ENCODE measurements at regions not wholly inside any gene's neighbourhood (a gene's known extent, or its start where the extent isn't known, plus 50 kb on each side); places are given as distances from the start of the nearest gene placed in this dataset.
"Not testable (repeated sequence)": the region's sequence is repeated elsewhere in the genome, so short reads cannot be mapped to it uniquely, and the experiment has no call there.

GRCh38 chr16:88193706-88194396 is 188.9 kb upstream of the ZNF469 start:
- H4K8ac ChIP-seq (ENCODE audit: low read length); H4K91ac ChIP-seq (ENCODE audit: low read length); H2BK120ac ChIP-seq (ENCODE audit: low read depth, low read length); H3K9me3 ChIP-seq (ENCODE audit: control insufficient read depth, low read length); H3K4me2 ChIP-seq (ENCODE audit: low read length, poor library complexity, severe bottlenecking); H3K18ac ChIP-seq (ENCODE audit: low read depth in 1 of 2, low read length in 2 of 2); H2AK5ac ChIP-seq (ENCODE audit: low read length, severe bottlenecking); H3K36me3 ChIP-seq (ENCODE audit: control insufficient read depth in 1 of 2, insufficient read depth in 2 of 2, low read depth in 1 of 2, low read length in 2 of 2); H3K23ac ChIP-seq (ENCODE audit: low read length in 2 of 2); H3K27me3 ChIP-seq (ENCODE audit: control insufficient read depth in 1 of 2, insufficient read depth in 1 of 2, low read length in 2 of 2); H3K4me1 ChIP-seq (ENCODE audit: control insufficient read depth, insufficient read depth, low read depth, low read length); H2BK5ac ChIP-seq (ENCODE audit: low read depth, low read length, poor library complexity, severe bottlenecking); H3K79me1 ChIP-seq (replicated peaks; ENCODE audit: low read length, poor library complexity, severe bottlenecking); H2BK15ac ChIP-seq (ENCODE audit: low read depth, poor library complexity, severe bottlenecking); H3K27ac ChIP-seq (ENCODE audit: low read length, poor library complexity, severe bottlenecking); H2AFZ ChIP-seq (ENCODE audit: low read depth, low read length); H3K14ac ChIP-seq (ENCODE audit: low read length in 2 of 2); H3K4ac ChIP-seq (ENCODE audit: low read depth in 1 of 2, low read length in 2 of 2): not testable (repeated sequence)
- Histone ChIP-seq H3K9ac (ENCODE audit: low read length) (peak overlapping the region; percentile 69), H2BK12ac (ENCODE audit: low read length in 2 of 2) (peak overlapping the region in 1 of 2 experiments; percentile 29), H3K4me3 (ENCODE audit: insufficient read depth in 1 of 2, low read depth in 1 of 2, low read length in 2 of 2) (peak overlapping the region in 1 of 2 experiments; percentile 57)
- DNase-seq: peak; percentile 72
- 21% methylated on average over 5 of the region's 15 CpGs for WGBS

- Histone ChIP-seq H3K23ac (ENCODE audit: low read length in 2 of 2) (no peak overlapping the region), H3K4me3 (ENCODE audit: insufficient read depth in 1 of 2, low read depth in 1 of 2, low read length in 2 of 2) (peak overlapping the region in 1 of 2 experiments; percentile 57), H2BK120ac (ENCODE audit: low read depth, low read length) (no peak overlapping the region), H3K4ac (ENCODE audit: low read depth in 1 of 2, low read length in 2 of 2) (peak overlapping the region in 1 of 2 experiments; percentile 10), H2AFZ (ENCODE audit: low read depth, low read length) (no peak overlapping the region), H3K4me2 (ENCODE audit: low read length, poor library complexity, severe bottlenecking) (no peak overlapping the region), H3K79me1 (replicated peaks; ENCODE audit: low read length, poor library complexity, severe bottlenecking) (no peaks in the 10 kb centered on the region), H2BK12ac (ENCODE audit: low read length in 2 of 2) (peak overlapping the region in 1 of 2 experiments; percentile 29), H3K27ac (ENCODE audit: low read length, poor library complexity, severe bottlenecking) (no peak overlapping the region), H3K18ac (ENCODE audit: low read depth in 1 of 2, low read length in 2 of 2) (peak overlapping the region in 1 of 2 experiments; percentile 67), H3K27me3 (ENCODE audit: control insufficient read depth in 1 of 2, insufficient read depth in 1 of 2, low read length in 2 of 2) (no peaks in the 10 kb centered on the region), H2BK5ac (ENCODE audit: low read depth, low read length, poor library complexity, severe bottlenecking) (no peak overlapping the region), H3K9me3 (ENCODE audit: control insufficient read depth, low read length) (no peaks in the 10 kb centered on the region), H2AK5ac (ENCODE audit: low read length, severe bottlenecking) (no peak overlapping the region), H3K14ac (ENCODE audit: low read length in 2 of 2) (no peak overlapping the region), H2BK15ac (ENCODE audit: low read depth, poor library complexity, severe bottlenecking) (no peak overlapping the region), H3K9ac (ENCODE audit: low read length) (peak overlapping the region; percentile 69), H3K4me1 (ENCODE audit: control insufficient read depth, insufficient read depth, low read depth, low read length) (no peaks in the 10 kb centered on the region), H3K36me3 (ENCODE audit: control insufficient read depth in 1 of 2, insufficient read depth in 2 of 2, low read depth in 1 of 2, low read length in 2 of 2) (no peaks in the 10 kb centered on the region), H4K91ac (ENCODE audit: low read length) (no peak overlapping the region), H4K8ac (ENCODE audit: low read length) (no peak overlapping the region)
- no peak for DNase-seq
- 90% methylated on average over 47 of the region's 47 CpGs for WGBS
These were observed 188.1 kb upstream of the ZNF469 start for GRCh38 chr16:88194397-88195268.

- H2AK5ac ChIP-seq (ENCODE audit: low read length, severe bottlenecking): no peak overlapping the region
- no peak overlapping the region for H4K8ac ChIP-seq (ENCODE audit: low read length)
- peak overlapping the region in 1 of 2 experiments; percentile 12 for H2BK12ac ChIP-seq (ENCODE audit: low read length in 2 of 2)
- no peak overlapping the region for H2BK120ac ChIP-seq (ENCODE audit: low read depth, low read length)
- no peaks in the 10 kb centered on the region for H3K9me3 ChIP-seq (ENCODE audit: control insufficient read depth, low read length)
- H4K91ac ChIP-seq (ENCODE audit: low read length): peak overlapping the region; percentile 31
- no peak overlapping the region for H3K4me2 ChIP-seq (ENCODE audit: low read length, poor library complexity, severe bottlenecking)
- no peaks in the 10 kb centered on the region for H3K79me1 ChIP-seq (replicated peaks; ENCODE audit: low read length, poor library complexity, severe bottlenecking)
- WGBS: 89% methylated on average over 10 of the region's 10 CpGs
- no peak for DNase-seq
- no peaks in the 10 kb centered on the region for H3K4me1 ChIP-seq (ENCODE audit: control insufficient read depth, insufficient read depth, low read depth, low read length)
- no peaks in the 10 kb centered on the region for H3K36me3 ChIP-seq (ENCODE audit: control insufficient read depth in 1 of 2, insufficient read depth in 2 of 2, low read depth in 1 of 2, low read length in 2 of 2)
- H3K27me3 ChIP-seq (ENCODE audit: control insufficient read depth in 1 of 2, insufficient read depth in 1 of 2, low read length in 2 of 2): no peaks in the 10 kb centered on the region
- no peak overlapping the region for H2BK5ac ChIP-seq (ENCODE audit: low read depth, low read length, poor library complexity, severe bottlenecking)
- H3K9ac ChIP-seq (ENCODE audit: low read length): peak overlapping the region; percentile 69
- H3K18ac ChIP-seq (ENCODE audit: low read depth in 1 of 2, low read length in 2 of 2): no peak overlapping the region
- H2BK15ac ChIP-seq (ENCODE audit: low read depth, poor library complexity, severe bottlenecking): no peak overlapping the region
- H3K4me3 ChIP-seq (ENCODE audit: insufficient read depth in 1 of 2, low read depth in 1 of 2, low read length in 2 of 2): peak overlapping the region in 1 of 2 experiments; percentile 57
- H3K14ac ChIP-seq (ENCODE audit: low read length in 2 of 2): no peak overlapping the region
- no peak overlapping the region for H3K23ac ChIP-seq (ENCODE audit: low read length in 2 of 2)
- H3K4ac ChIP-seq (ENCODE audit: low read depth in 1 of 2, low read length in 2 of 2): no peak overlapping the region
- no peak overlapping the region for H3K27ac ChIP-seq (ENCODE audit: low read length, poor library complexity, severe bottlenecking)
- H2AFZ ChIP-seq (ENCODE audit: low read depth, low read length): no peak overlapping the region
These were observed 187.5 kb upstream of the ZNF469 start for GRCh38 chr16:88195269-88195705.

GRCh38 chr16:88195911-88196465 is 186.8 kb upstream of the ZNF469 start:
- 95% methylated on average over 8 of the region's 9 CpGs for WGBS

More at GRCh38 chr16:88195911-88196465, 186.8 kb upstream of the ZNF469 start:
- no peaks in the 10 kb centered on the region for H3K79me1 ChIP-seq (replicated peaks; ENCODE audit: low read length, poor library complexity, severe bottlenecking)
- no peak overlapping the region for H3K14ac ChIP-seq (ENCODE audit: low read length in 2 of 2)
- H3K4me3 ChIP-seq (ENCODE audit: insufficient read depth in 1 of 2, low read depth in 1 of 2, low read length in 2 of 2): no peak overlapping the region
- H3K27ac ChIP-seq (ENCODE audit: low read length, poor library complexity, severe bottlenecking): no peak overlapping the region
- no peak overlapping the region for H3K18ac ChIP-seq (ENCODE audit: low read depth in 1 of 2, low read length in 2 of 2)
- no peak overlapping the region for H2AK5ac ChIP-seq (ENCODE audit: low read length, severe bottlenecking)
- no peaks in the 10 kb centered on the region for H3K36me3 ChIP-seq (ENCODE audit: control insufficient read depth in 1 of 2, insufficient read depth in 2 of 2, low read depth in 1 of 2, low read length in 2 of 2)
- H2BK12ac ChIP-seq (ENCODE audit: low read length in 2 of 2): no peak overlapping the region
- H2AFZ ChIP-seq (ENCODE audit: low read depth, low read length): no peak overlapping the region
- no peaks in the 10 kb centered on the region for H3K27me3 ChIP-seq (ENCODE audit: control insufficient read depth in 1 of 2, insufficient read depth in 1 of 2, low read length in 2 of 2)
- no peak overlapping the region for H3K4me2 ChIP-seq (ENCODE audit: low read length, poor library complexity, severe bottlenecking)
- no peak overlapping the region for H2BK120ac ChIP-seq (ENCODE audit: low read depth, low read length)
- no peak overlapping the region for H3K9ac ChIP-seq (ENCODE audit: low read length)
- no peaks in the 10 kb centered on the region for H3K9me3 ChIP-seq (ENCODE audit: control insufficient read depth, low read length)
- no peak overlapping the region for H2BK15ac ChIP-seq (ENCODE audit: low read depth, poor library complexity, severe bottlenecking)
- no peak overlapping the region for H4K8ac ChIP-seq (ENCODE audit: low read length)
- H3K4me1 ChIP-seq (ENCODE audit: control insufficient read depth, insufficient read depth, low read depth, low read length): no peaks in the 10 kb centered on the region
- H3K23ac ChIP-seq (ENCODE audit: low read length in 2 of 2): no peak overlapping the region
- no peak overlapping the region for H2BK5ac ChIP-seq (ENCODE audit: low read depth, low read length, poor library complexity, severe bottlenecking)
- H4K91ac ChIP-seq (ENCODE audit: low read length): no peak overlapping the region
- no peak overlapping the region for H3K4ac ChIP-seq (ENCODE audit: low read depth in 1 of 2, low read length in 2 of 2)
- no peak for DNase-seq
